ENCODE measurements at regions not wholly inside any gene's neighbourhood (a gene's known extent, or its start where the extent isn't known, plus 50 kb on each side); places are given as distances from the start of the nearest gene placed in this dataset.

- dilution Hi-C loops (cut with MboI; ENCODE audit: extremely low pct_ligation_motif_present, low sequenced_read_pairs): no loop called here
- POLR2A ChIA-PET: no interaction called here
These were observed 69.1 kb upstream of the C12orf71 start for GRCh38 chr12:27151479-27151878.

More at GRCh38 chr12:27151479-27151878, 69.1 kb upstream of the C12orf71 start:
- no peaks in the 10 kb centered on the region for H4K20me1 ChIP-seq (replicated peaks; ENCODE audit: control insufficient read depth, extremely low read depth, insufficient read depth, low read length)
- FAIRE-seq (no peak), DNase-seq (ENCODE audit: low read depth, low spot score) (no peak)
- H3K27ac ChIP-seq (ENCODE audit: insufficient read depth, low read depth, low read length): no peak overlapping the region
- BruUV-seq (replicated peaks): no TSS peak
- H3K9ac ChIP-seq (replicated peaks; ENCODE audit: extremely low read depth, insufficient read depth, low read length): no peak overlapping the region
- no peaks in the 10 kb centered on the region for H3K79me2 ChIP-seq (ENCODE audit: control insufficient read depth, insufficient read depth, low read length)
- H3K4me3 ChIP-seq (replicated peaks in 1 of 3; ENCODE audit: insufficient read depth in 1 of 3, low read depth in 1 of 3, low read length in 3 of 3): no peak overlapping the region
- no peak for TF ChIP-seq JUN (IDR thresholded peaks at IDR 0.05; ENCODE audit: borderline replicate concordance, insufficient read depth, insufficient read length, low read depth)
- TF ChIP-seq MAX (IDR thresholded peaks at IDR 0.05; ENCODE audit: insufficient read depth, insufficient read length): no peak
- TF ChIP-seq POLR2A (IDR thresholded peaks at IDR 0.05; ENCODE audit: low read depth, low read length): no peak
- no peak for TF ChIP-seq GATA2 (IDR thresholded peaks at IDR 0.05; ENCODE audit: insufficient read depth, insufficient read length, low read depth, low read length)
- no peak for TF ChIP-seq FOS (IDR thresholded peaks at IDR 0.05; ENCODE audit: borderline replicate concordance, insufficient read depth, low read length)
- no peak for TF ChIP-seq POLR2AphosphoS5 (IDR thresholded peaks at IDR 0.05; ENCODE audit: insufficient read depth, low read depth, low read length)
- TF ChIP-seq EZH2 (IDR thresholded peaks at IDR 0.05; ENCODE audit: borderline replicate concordance, low read depth, low read length, severe bottlenecking): no peak
- TF ChIP-seq CTCF (IDR thresholded peaks at IDR 0.05; ENCODE audit: extremely low read depth in 1 of 2, insufficient read depth in 1 of 2, low read depth in 1 of 2, low read length in 2 of 2): no peak
- TF ChIP-seq MYC (IDR thresholded peaks at IDR 0.05; ENCODE audit: low read depth, low read length): no peak
- no peaks in the 10 kb centered on the region for H3K4me1 ChIP-seq (ENCODE audit: control insufficient read depth, extremely low read depth, insufficient read depth, low read length)
- intact Hi-C loops (cut with micrococcal nuclease): no loop called here
- no peaks in the 10 kb centered on the region for H3K9me3 ChIP-seq (replicated peaks; ENCODE audit: control insufficient read depth, insufficient read depth, low read length)
- no peaks in the 10 kb centered on the region for H3K27me3 ChIP-seq (ENCODE audit: control insufficient read depth in 2 of 2, insufficient read depth in 2 of 2, low read length in 2 of 2)
- no peaks in the 10 kb centered on the region for H3K36me3 ChIP-seq (ENCODE audit: control insufficient read depth in 2 of 2, extremely low read depth in 1 of 2, insufficient read depth in 2 of 2, low read length in 2 of 2)
- CTCF ChIA-PET: interaction anchor here (0.7 to 1.3 kb wide), 4 partner anchors 12 to 155 kb away, joined by 3 to 5 read pairs (median 3); no protein-coding TSS in a partner anchor
- no peak overlapping the region for H3K4me2 ChIP-seq (ENCODE audit: insufficient read depth, low read length)
- H2AFZ ChIP-seq (ENCODE audit: low read depth, low read length): no peak overlapping the region
- H3K9me1 ChIP-seq (replicated peaks; ENCODE audit: control insufficient read depth, extremely low read depth, insufficient read depth, low read length): no peaks in the 10 kb centered on the region

Measured in endothelial cell of umbilical vein (primary cell).